BLaER1 treated with 17β-estradiol and CSF1 and Interleukin-3, amounts not matched to agents 10 nM and 100 nM (cell line): ENCODE measurements at regions not wholly inside any gene's neighbourhood (a gene's known extent, or its start where the extent isn't known, plus 50 kb on each side); places are given as distances from the start of the nearest gene placed in this dataset.
A peak's percentile ranks its signal among the peaks of the same experiment; 100 is the strongest.

ENCODE experiments used
- H3K27ac ChIP-seq, 11 experiments: shearing (Covaris generic); formaldehyde crosslinking; 2 replicates each; pipeline ENCODE4 v1.8.1; 2022
- H3K27me3 ChIP-seq, 11 experiments: shearing (Covaris generic); formaldehyde crosslinking; 2 replicates each; pipeline ENCODE4 v1.8.1; 2022
- H3K36me3 ChIP-seq, 11 experiments: shearing (Covaris generic); formaldehyde crosslinking; 2 replicates each; pipeline ENCODE4 v1.8.1; 2022
- H3K4me1 ChIP-seq, 10 experiments: shearing (Covaris generic); formaldehyde crosslinking; 2 replicates each; pipeline ENCODE4 v1.8.1; 2022
- H3K4me2 ChIP-seq, 11 experiments: shearing (Covaris generic); formaldehyde crosslinking; 2 replicates each; pipeline ENCODE4 v1.8.1; 2022
- H3K4me3 ChIP-seq, 10 experiments: shearing (Covaris generic); formaldehyde crosslinking; 2 replicates each; pipeline ENCODE4 v1.8.1; 2022
- H3K9ac ChIP-seq, 11 experiments: shearing (Covaris generic); formaldehyde crosslinking; 2 replicates each; pipeline ENCODE4 v1.8.1; 2022
- H3K9me3 ChIP-seq, 11 experiments: shearing (Covaris generic); formaldehyde crosslinking; replicated peaks in 1 of 11; 2 replicates each; pipeline ENCODE4 v1.8.1; 2022
- H4K20me1 ChIP-seq, 11 experiments: shearing (Covaris generic); formaldehyde crosslinking; 2 replicates each; pipeline ENCODE4 v1.8.1; 2022
- Cebpa-rat ChIP-seq, 11 experiments: shearing (Covaris generic); IDR thresholded peaks; 2 replicates each; pipeline ENCODE4 v1.8.1; 2022

DNA sequence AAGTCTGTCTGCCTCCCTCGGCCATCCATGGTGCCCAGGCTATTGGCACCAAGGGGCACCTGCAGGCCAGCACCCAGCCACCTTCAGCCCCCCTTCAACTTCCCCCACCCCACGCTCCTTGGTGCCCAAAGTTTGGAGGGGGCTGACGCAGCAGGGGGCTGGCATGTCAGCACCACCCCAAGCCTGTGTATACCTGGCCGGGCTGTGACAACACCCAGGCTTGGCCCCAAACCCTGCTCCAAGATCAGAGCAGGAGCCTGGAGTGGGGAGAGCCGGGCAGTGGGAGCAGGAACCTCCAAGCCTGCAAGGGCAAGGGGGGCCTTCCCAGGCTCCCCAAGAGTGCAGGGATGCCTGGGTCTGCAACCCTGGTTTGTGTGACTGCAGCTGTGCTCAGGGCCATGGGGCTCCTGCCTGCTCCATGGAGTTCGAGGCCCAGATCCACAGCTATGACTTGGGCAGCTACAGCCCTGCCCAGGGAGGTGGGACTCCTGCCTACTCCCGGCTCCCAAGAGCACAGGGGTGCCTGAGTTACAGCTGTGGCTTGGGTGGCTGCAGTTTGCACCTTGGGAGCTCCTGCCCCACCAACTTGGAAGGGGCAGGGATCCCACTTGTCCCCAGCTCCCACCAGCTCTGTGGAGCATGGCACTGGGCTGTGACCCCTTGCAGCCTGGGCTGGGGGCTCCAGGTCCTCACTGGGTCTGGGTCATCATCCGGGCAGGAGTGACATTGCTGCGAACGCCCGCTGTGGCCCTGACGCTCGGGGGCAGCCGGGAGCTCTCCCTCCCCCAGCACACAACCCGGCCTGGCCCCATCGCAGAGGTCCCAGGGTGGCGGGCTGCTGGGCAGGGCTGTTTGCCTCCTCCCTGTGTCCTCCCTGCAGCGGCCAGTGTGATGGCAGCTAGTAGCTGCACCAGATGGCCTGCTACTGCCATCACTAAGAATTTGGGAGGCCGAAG lies 175.5 kb upstream of the SDK2 start:
- TF ChIP-seq Cebpa-rat (IDR thresholded peaks at IDR 0.05), result no peak

DNA sequence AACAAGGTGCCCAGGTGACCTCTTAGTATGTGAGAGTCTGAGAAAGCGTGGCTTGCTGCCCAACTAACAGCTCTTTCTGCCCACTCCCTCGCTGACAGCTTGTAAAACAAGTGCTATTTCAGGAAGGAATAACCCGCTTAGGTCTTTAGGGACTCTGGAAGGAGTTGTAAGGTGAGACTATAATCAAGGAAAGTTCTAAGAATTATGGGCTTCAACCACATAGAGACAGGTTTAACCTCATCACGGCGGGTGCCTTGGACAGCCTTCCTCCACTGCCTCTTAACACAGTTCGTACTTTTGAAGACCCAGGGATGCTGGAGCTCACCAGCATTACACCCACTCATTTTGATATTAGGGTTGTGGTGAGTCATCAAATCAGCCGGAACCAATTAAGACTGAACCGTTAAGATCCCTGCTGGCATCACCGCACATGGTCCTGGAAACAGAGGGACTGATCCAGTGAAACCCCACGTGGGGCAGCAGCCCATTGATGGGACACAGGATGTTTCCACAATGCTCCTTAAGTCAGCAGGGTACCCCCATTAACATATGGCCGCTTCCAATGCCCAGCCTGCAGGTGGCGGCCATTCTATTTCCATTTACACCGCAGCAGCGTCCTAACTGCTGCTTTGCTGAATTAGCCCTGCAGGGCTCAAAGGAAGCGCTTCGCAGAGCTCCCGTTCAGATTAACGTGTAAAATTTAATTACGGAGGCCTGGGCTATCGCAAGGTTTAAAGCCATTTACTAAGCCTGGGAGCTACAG lies 176.6 kb upstream of the SDK2 start:
- Histone ChIP-seq H3K9ac (no peak overlapping the region), H3K4me2 (peak overlapping the region in 5 of 11 experiments; percentile 2 to 35 (median 22); a peak in 6 of 22 replicates), H3K9me3 (peaks cover 18 to 27% (median 25%) of the 10 kb centered on the region in 11 experiments), H3K27ac (no peak overlapping the region), H3K27me3 (peaks cover 6 to 28% (median 21%) of the 10 kb centered on the region in 11 experiments; a peak in 16 of 22 replicates), H3K4me3 (no peak overlapping the region), H3K4me1 (peaks cover 0 to 19% (median 2%) of the 10 kb centered on the region in 10 experiments; a peak in 5 of 20 replicates), H4K20me1 (no peaks in the 10 kb centered on the region), H3K36me3 (peaks cover 0 to 5% (median 0%) of the 10 kb centered on the region in 11 experiments; a peak in 2 of 22 replicates)
- TF ChIP-seq Cebpa-rat (IDR thresholded peaks at IDR 0.05), result no peak

More for the DNA sequence above, 175.5 kb upstream of the SDK2 start:
- H4K20me1 ChIP-seq, result no peaks in the 10 kb centered on the region
- no peak overlapping the region for H3K27ac ChIP-seq
- peaks cover 6 to 28% (median 21%) of the 10 kb centered on the region in 11 experiments; a peak in 16 of 22 replicates for H3K27me3 ChIP-seq
- peaks cover 18 to 27% (median 25%) of the 10 kb centered on the region in 11 experiments for H3K9me3 ChIP-seq
- H3K4me1 ChIP-seq, result peaks cover 0 to 19% (median 2%) of the 10 kb centered on the region in 10 experiments; a peak in 5 of 20 replicates
- H3K4me3 ChIP-seq, result no peak overlapping the region
- peaks cover 0 to 5% (median 0%) of the 10 kb centered on the region in 11 experiments; a peak in 2 of 22 replicates for H3K36me3 ChIP-seq
- H3K9ac ChIP-seq, result no peak overlapping the region
- H3K4me2 ChIP-seq, result peak overlapping the region in 2 of 11 experiments; percentile 22 to 24; a peak in 2 of 22 replicates

DNA sequence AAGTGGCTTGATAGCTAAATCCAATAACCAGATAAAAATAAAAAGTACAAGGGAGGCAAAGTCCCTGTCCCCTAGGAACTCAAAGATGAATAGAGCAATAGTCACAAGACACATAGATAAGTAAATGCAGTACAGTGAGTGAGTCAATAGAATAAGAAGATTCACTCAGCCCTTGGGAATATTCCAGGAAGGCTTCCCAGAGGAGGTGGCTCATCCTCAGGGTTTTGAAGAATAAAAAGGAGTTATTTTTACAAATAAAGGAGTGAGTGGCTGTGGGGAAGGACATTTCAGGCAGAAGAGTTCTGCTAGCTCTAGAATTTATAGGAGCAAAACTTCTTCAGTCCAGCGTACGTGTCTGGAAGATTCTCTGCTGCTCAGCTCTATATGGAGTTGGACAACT lies 177.4 kb upstream of the SDK2 start:
- Histone ChIP-seq H3K4me3 (no peak overlapping the region), H3K27me3 (peaks cover 6 to 28% (median 21%) of the 10 kb centered on the region in 11 experiments; a peak in 16 of 22 replicates), H3K9me3 (peaks cover 18 to 27% (median 25%) of the 10 kb centered on the region in 11 experiments), H3K36me3 (peaks cover 0 to 5% (median 0%) of the 10 kb centered on the region in 11 experiments; a peak in 2 of 22 replicates), H3K9ac (no peak overlapping the region), H3K4me1 (peaks cover 0 to 19% (median 4%) of the 10 kb centered on the region in 10 experiments; a peak in 9 of 20 replicates), H4K20me1 (no peaks in the 10 kb centered on the region), H3K27ac (no peak overlapping the region), H3K4me2 (no peak overlapping the region)
- TF ChIP-seq Cebpa-rat (IDR thresholded peaks at IDR 0.05), result no peak

DNA sequence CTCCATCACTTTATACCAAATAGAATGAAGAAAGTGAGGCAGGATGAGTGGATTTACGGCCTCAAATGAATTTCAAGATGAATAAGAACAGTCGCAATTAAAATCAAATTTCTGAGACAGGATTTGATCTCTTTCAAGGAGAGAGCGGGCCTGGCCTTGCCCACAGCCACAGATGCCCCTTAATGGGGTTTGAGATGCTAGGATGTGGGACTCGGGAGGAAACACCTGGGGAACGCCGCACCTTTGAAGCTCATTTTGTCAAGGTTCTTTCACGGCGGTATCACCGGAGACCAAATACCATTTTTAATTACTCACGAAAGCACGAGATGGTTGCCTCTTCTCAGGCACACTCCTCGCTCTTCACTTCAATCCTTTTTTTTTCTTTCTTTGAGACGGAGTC lies 178.1 kb upstream of the SDK2 start:
- Histone ChIP-seq H3K4me1 (peaks cover 4 to 24% (median 12%) of the 10 kb centered on the region in 10 experiments; a peak in 18 of 20 replicates), H3K9ac (no peak overlapping the region), H3K27ac (no peak overlapping the region), H3K4me3 (no peak overlapping the region), H3K27me3 (peaks cover 6 to 28% (median 21%) of the 10 kb centered on the region in 11 experiments; a peak in 16 of 22 replicates), H3K36me3 (peaks cover 0 to 5% (median 0%) of the 10 kb centered on the region in 11 experiments; a peak in 2 of 22 replicates), H3K4me2 (peak overlapping the region in 4 of 11 experiments; percentile 3 to 37 (median 8); a peak in 3 of 22 replicates), H4K20me1 (no peaks in the 10 kb centered on the region), H3K9me3 (peaks cover 18 to 27% (median 25%) of the 10 kb centered on the region in 11 experiments)
- no peak for TF ChIP-seq Cebpa-rat (IDR thresholded peaks at IDR 0.05)

DNA sequence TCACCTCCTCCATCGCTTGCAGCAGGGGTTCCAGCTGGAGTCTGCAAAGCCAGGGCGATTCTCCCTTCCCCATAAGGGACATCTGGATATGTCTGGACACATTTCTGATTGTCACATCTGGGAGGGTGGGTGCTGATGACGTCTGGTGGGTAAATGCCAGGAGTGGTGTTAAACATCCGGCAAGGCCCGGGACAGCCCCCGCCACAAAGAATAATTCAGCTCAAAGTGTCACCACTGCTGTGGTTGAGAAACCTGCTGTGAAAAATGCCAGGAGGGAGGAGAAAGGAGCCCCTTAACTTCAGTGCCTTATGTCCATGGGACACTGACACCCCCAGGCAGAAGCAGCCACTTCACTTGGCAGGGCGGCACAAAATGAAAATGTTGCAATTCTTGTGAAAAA lies 179.4 kb upstream of the SDK2 start:
- Histone ChIP-seq H3K4me2 (no peak overlapping the region), H3K4me3 (no peak overlapping the region), H3K27me3 (peaks cover 6 to 28% (median 21%) of the 10 kb centered on the region in 11 experiments; a peak in 16 of 22 replicates), H3K36me3 (peaks cover 0 to 5% (median 0%) of the 10 kb centered on the region in 11 experiments; a peak in 2 of 22 replicates), H3K9ac (no peak overlapping the region), H4K20me1 (no peaks in the 10 kb centered on the region), H3K9me3 (peaks cover 12 to 19% (median 17%) of the 10 kb centered on the region in 11 experiments), H3K27ac (no peak overlapping the region), H3K4me1 (peaks cover 10 to 31% (median 22%) of the 10 kb centered on the region in 10 experiments; a peak in 18 of 20 replicates)
- TF ChIP-seq Cebpa-rat (IDR thresholded peaks at IDR 0.05), result no peak

DNA sequence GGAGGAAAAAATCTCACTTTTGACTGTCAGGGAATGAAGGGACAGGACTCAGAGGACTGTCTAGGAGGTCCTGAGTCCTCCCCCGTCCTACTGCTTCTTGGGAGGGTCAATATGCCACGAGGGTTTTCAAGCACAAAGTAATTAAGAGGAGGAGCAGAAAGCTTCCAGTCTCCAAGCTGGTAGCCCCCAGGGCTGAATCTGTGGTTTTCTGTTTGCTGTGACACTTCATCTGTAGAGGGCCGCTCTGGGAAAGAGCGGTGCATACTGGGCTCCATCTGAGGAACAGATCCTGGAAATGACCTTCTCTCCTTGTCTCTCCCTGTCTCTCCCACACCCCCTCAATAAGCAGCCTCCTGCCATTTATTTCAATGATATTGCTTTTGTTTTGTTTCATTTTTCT lies 180.1 kb upstream of the SDK2 start:
- Histone ChIP-seq H3K4me2 (no peak overlapping the region), H3K4me1 (peaks cover 10 to 31% (median 22%) of the 10 kb centered on the region in 10 experiments; a peak in 18 of 20 replicates), H3K27ac (no peak overlapping the region), H3K27me3 (peaks cover 6 to 28% (median 21%) of the 10 kb centered on the region in 11 experiments; a peak in 16 of 22 replicates), H3K9me3 (peaks cover 5 to 13% (median 10%) of the 10 kb centered on the region in 11 experiments), H3K4me3 (no peak overlapping the region), H3K36me3 (peaks cover 0 to 2% (median 0%) of the 10 kb centered on the region in 11 experiments; a peak in 1 of 22 replicates), H3K9ac (no peak overlapping the region), H4K20me1 (no peaks in the 10 kb centered on the region)
- TF ChIP-seq Cebpa-rat (IDR thresholded peaks at IDR 0.05), result no peak

DNA sequence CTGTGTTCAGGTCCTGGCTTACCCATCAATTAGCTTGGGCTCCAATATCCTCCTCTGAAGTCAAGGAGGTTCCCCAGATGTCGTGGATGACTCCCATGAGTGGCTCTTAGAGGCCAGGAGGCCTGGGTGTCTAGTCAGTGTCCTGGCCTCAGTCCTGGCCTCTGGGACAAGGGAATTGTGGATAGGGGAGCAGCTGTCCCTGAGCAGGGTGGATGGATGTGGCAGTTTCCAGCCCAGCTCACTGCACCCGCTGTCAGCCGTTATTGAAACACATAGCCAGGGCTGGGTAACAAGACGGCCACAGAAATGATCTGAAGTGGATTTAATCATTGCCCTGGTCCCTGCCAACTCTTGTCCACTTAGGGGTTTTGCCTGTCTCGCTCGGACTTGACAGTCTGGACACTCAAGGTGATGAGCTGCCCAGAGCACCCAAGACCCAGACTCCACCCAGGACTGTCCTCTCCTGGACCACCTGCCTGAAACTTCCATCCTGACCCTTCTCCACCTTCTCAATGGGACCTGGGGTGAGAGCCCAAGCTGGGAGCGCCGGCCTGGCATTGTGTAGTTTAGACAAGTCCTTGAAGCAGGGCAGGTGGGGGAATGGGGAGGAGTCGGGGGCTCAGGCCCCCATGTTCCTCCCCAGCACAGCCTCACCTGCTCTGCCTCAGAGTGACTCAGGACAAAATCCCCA lies 182.1 kb upstream of the SDK2 start:
- no peaks in the 10 kb centered on the region for H3K36me3 ChIP-seq
- no peak overlapping the region for H3K4me3 ChIP-seq
- H3K27ac ChIP-seq, result no peak overlapping the region
- H3K9ac ChIP-seq, result no peak overlapping the region
- H3K4me1 ChIP-seq, result peaks cover 6 to 24% (median 16%) of the 10 kb centered on the region in 10 experiments; a peak in 18 of 20 replicates
- no peak for TF ChIP-seq Cebpa-rat (IDR thresholded peaks at IDR 0.05)
- H4K20me1 ChIP-seq, result no peaks in the 10 kb centered on the region
- no peaks in the 10 kb centered on the region for H3K9me3 ChIP-seq
- H3K4me2 ChIP-seq, result peak overlapping the region in 2 of 11 experiments; percentile 59 to 67; a peak in 3 of 22 replicates
- H3K27me3 ChIP-seq, result peaks cover 6 to 23% (median 20%) of the 10 kb centered on the region in 11 experiments; a peak in 16 of 22 replicates

DNA sequence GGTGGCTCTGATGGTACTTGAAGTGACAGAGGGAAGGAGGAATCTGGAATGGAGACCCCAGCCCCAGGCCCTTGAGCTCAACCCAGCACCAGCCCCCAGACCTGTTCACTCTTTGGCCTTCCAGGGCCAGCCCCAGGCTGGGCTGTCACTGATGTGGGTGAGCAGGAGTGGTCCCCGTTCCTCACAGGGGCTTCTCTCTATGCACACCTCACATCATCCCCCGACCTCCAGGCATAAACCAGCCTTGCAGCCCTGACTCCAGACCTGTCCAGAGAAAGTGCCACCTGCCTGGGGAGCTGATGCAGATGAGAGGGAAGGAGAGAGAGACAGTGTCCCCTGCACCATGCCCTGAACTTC lies 182.6 kb upstream of the SDK2 start:
- H3K27me3 ChIP-seq, result peaks cover 6 to 20% (median 16%) of the 10 kb centered on the region in 11 experiments; a peak in 16 of 22 replicates
- H3K9me3 ChIP-seq, result no peaks in the 10 kb centered on the region
- no peaks in the 10 kb centered on the region for H4K20me1 ChIP-seq
- no peaks in the 10 kb centered on the region for H3K36me3 ChIP-seq
- peak overlapping the region; percentile 1 to 67 (median 28); a peak in 12 of 22 replicates for H3K4me2 ChIP-seq
- 0 out of 22 replicates have a peak overlapping the region, but pooled peaks of 1 of the 11 experiments have one; percentile 21 for H3K27ac ChIP-seq
- no peak overlapping the region for H3K9ac ChIP-seq
- H3K4me3 ChIP-seq, result no peak overlapping the region
- H3K4me1 ChIP-seq, result peaks cover 6 to 28% (median 16%) of the 10 kb centered on the region in 10 experiments; a peak in 18 of 20 replicates
- no peak for TF ChIP-seq Cebpa-rat (IDR thresholded peaks at IDR 0.05)
